ENCODE measurements at regions not wholly inside any gene's neighbourhood (a gene's known extent, or its start where the extent isn't known, plus 50 kb on each side); places are given as distances from the start of the nearest gene placed in this dataset.

- TF ChIP-seq CTCF (conservative IDR thresholded peaks at IDR 0.05; ENCODE audit: low read depth, low read length): no peak
- H3K36me3 ChIP-seq (ENCODE audit: low read depth, low read length): no peaks in the 10 kb centered on the region
- H3K79me2 ChIP-seq (ENCODE audit: low read length): no peaks in the 10 kb centered on the region
- H4K20me1 ChIP-seq (ENCODE audit: low read length): no peaks in the 10 kb centered on the region
- peaks cover 14% of the 10 kb centered on the region for H3K27me3 ChIP-seq (ENCODE audit: low read length)
- H3K27ac ChIP-seq (ENCODE audit: low read length): no peak overlapping the region
- CTCF ChIA-PET: interaction anchor here (0.6 kb wide), 1 partner anchor 53 kb away, joined by 4 read pairs; no protein-coding TSS in a partner anchor
- peak; percentile 16 for DNase-seq
- POLR2A ChIA-PET (ENCODE audit: unreplicated experiment): no interaction called here
- no peak overlapping the region for H2AFZ ChIP-seq (ENCODE audit: low read length)
- intact Hi-C loops (cut with micrococcal nuclease): no loop called here
- peaks cover 13% of the 10 kb centered on the region; the same call in 1 of the 2 replicates for H3K4me1 ChIP-seq (ENCODE audit: insufficient read depth, low read length)
- H3K9me2 ChIP-seq (replicated peaks; ENCODE audit: low read length): no peaks in the 10 kb centered on the region
- ATAC-seq: no peak
- no peaks in the 10 kb centered on the region for H3K9me3 ChIP-seq (ENCODE audit: low read length)
- no peak overlapping the region for H3K9ac ChIP-seq (ENCODE audit: low read length)
- no peak overlapping the region for H3K4me3 ChIP-seq (ENCODE audit: low read length)
- no peaks in the 10 kb centered on the region for H3F3A ChIP-seq (ENCODE audit: low read length, unreplicated experiment)
- BruUV-seq (replicated peaks): no TSS peak
- no peak overlapping the region for H3K4me2 ChIP-seq (ENCODE audit: low read length)
Measured at GRCh38 chr20:8073024-8073832, 53.7 kb upstream of the TMX4 start.

- H2AFZ ChIP-seq (ENCODE audit: low read length): no peak overlapping the region
- H3F3A ChIP-seq (ENCODE audit: low read length, unreplicated experiment): no peaks in the 10 kb centered on the region
- H4K20me1 ChIP-seq (ENCODE audit: low read length): no peaks in the 10 kb centered on the region
- H3K4me1 ChIP-seq (ENCODE audit: insufficient read depth, low read length): peaks cover 17% of the 10 kb centered on the region; the same call in 1 of the 2 replicates
- ATAC-seq (no peak), DNase-seq (no peak)
- H3K4me3 ChIP-seq (ENCODE audit: low read length): no peak overlapping the region
- no peaks in the 10 kb centered on the region for H3K36me3 ChIP-seq (ENCODE audit: low read depth, low read length)
- TF ChIP-seq EZH2phosphoT487 (IDR thresholded peaks at IDR 0.05; ENCODE audit: borderline replicate concordance, low read length) (no peak), CTCF (conservative IDR thresholded peaks at IDR 0.05; ENCODE audit: low read depth, low read length) (no peak), EZH2 (IDR thresholded peaks at IDR 0.05; ENCODE audit: low read length, unreplicated experiment) (no peak)
- H3K27me3 ChIP-seq (ENCODE audit: low read length): peaks cover under 1% of the 10 kb centered on the region; the same call in 1 of the 2 replicates
- no peak overlapping the region for H3K27ac ChIP-seq (ENCODE audit: low read length)
- H3K9me2 ChIP-seq (replicated peaks; ENCODE audit: low read length): no peaks in the 10 kb centered on the region
- intact Hi-C loops (cut with micrococcal nuclease): no loop called here
- ChIA-PET POLR2A (ENCODE audit: unreplicated experiment) (no interaction called here), CTCF (no interaction called here)
- H3K9ac ChIP-seq (ENCODE audit: low read length): no peak overlapping the region
- no peaks in the 10 kb centered on the region for H3K9me3 ChIP-seq (ENCODE audit: low read length)
- no TSS peak for BruUV-seq (replicated peaks)
- no peak overlapping the region for H3K4me2 ChIP-seq (ENCODE audit: low read length)
- no peaks in the 10 kb centered on the region for H3K79me2 ChIP-seq (ENCODE audit: low read length)
Measured at GRCh38 chr20:8074931-8075330, 55.4 kb upstream of the TMX4 start.
